ENCODE measurements at regions not wholly inside any gene's neighbourhood (a gene's known extent, or its start where the extent isn't known, plus 50 kb on each side); places are given as distances from the start of the nearest gene placed in this dataset.
"Not testable (repeated sequence)": the region's sequence is repeated elsewhere in the genome, so short reads cannot be mapped to it uniquely, and the experiment has no call there.

DNA sequence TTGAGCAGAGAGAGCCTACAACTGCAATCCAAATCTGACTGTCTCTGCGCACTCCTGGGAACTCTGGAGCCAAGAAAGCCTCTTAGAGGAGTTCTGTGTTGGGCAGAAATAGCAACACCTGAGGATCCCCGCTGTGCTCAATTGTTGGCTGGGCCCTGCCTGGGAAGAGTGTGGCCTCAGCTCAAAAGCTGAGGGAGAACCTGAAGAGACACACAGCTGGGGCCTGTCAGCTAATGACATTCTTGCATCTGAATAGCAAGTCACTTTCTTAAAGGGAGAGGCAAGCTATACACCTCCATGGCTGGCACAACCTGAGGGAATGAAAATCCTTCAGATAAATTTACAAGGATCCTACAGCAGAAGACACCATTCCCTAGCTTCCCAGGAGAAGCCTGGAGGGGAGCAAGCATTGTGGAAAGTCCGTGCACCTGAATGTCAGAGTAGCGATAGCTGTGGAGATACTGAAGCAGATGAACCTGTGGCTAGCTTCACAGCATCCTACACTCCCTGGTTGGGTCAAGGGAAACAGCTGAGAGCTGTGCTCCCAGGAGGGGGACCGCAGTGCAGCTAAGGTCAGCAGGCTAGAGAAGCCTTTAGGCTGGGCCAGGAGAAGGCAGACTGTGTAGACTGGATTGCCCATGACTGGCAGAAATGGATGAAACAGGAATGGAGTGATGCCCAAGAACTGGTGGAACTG, 159.9 kb upstream of the PFN2 start:
- no peak for DNase-seq (ENCODE audit: low read depth in 2 of 2)

DNA sequence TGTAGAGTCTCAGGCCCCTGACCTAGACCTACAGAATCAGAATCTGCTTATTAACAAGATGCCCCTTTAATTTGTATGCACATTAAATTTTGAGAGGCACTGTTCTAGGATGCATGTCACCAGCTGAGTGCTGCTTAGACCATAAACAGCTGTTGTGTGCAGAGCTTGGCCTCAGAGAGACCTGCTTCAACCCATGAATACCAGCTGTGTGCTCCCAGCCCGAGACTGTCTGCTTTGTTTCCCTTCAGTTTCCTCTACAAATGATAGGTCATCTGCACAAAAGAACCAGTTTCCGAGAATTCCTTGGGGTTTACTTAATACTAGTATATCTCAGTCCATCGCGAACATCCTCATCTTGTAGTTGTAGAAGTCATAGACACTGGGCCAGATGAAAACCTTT, 158.5 kb upstream of the PFN2 start:
- DNase-seq (ENCODE audit: low read depth in 2 of 2), result peak in 1 of 2 donors; percentile 11

DNA sequence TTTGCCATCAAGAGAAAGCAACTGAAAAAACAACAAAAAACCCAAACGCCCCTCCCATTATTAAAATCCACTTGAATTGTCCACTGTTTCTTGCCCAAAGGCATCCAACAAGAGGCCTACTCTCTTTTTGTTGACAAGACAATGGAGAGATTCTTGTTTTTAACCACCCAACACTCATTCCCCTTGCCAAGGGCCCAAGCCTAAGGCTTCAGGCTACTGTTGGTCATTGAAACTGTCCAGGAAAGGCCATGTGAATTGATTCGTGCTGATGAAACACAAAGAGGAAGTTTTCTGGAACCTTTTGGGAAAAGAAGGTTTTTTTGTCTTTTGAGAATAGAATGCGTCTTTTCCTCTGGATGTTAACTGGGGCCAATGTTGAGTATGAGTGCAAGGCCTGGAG, 157.4 kb upstream of the PFN2 start:
- DNase-seq (ENCODE audit: low read depth in 2 of 2), result no peak

DNA sequence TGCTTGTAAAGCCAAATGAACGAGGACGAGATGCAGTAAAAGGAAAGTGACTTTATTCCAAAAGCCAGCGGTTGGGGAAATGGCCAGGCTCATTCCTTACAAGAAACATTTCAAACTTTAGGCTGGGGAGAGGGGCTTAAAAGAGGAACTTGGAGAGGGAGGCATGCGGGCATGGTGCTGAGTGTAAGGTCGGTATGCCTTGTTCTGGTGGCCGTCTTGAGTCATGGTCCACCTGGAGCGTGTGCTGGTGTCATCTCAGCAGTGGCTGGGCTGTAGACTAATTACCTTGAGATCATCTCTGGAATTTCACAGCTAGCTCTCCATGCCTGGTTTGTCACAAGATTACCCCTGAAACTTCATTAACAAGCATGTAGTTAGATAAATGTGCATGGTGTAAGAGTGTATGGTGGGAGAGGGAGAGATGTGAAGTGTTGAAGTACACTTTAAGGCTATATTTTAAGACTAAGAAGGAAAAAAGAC, 156.4 kb upstream of the PFN2 start:
- no peak for DNase-seq (ENCODE audit: low read depth in 2 of 2)

DNA sequence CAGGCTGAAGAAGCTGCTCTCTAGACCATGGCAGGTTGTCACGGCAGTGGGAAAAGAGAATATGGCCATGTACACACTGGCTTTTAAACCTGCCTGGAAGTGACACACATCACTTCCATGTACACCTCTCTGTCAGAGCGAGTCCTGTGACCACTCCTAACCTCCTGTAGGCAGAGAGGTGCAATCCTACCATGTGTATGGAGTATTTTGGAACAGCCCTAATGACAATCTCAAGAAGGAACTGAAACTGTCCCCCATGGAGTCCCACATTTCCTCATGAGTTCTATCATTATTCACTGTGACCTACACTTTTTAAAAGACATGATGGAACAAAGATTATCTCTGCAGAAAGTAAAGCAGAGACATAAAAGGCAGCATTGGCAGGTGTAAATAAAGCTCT, 153.4 kb upstream of the PFN2 start:
- DNase-seq (ENCODE audit: low read depth in 2 of 2), result no peak

DNA sequence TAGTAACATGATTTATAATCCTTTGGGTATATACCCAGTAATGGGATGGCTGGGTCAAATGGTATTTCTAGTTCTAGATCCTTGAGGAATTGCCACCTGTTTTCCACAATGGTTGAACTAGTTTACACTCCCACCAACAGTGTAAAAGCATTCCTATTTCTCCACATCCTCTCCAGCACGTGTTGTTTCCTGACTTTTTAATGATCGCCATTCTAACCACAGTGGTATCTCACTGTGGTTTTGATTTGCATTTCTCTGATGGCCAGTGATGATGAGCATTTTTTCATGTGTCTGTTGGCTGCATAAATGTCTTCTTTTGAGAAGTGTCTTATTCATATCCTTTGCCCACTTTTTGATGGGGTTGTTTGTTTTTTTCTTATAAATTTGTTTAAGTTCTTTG, 152.6 kb upstream of the PFN2 start:
- not testable (repeated sequence) for DNase-seq (ENCODE audit: low read depth in 2 of 2)

DNA sequence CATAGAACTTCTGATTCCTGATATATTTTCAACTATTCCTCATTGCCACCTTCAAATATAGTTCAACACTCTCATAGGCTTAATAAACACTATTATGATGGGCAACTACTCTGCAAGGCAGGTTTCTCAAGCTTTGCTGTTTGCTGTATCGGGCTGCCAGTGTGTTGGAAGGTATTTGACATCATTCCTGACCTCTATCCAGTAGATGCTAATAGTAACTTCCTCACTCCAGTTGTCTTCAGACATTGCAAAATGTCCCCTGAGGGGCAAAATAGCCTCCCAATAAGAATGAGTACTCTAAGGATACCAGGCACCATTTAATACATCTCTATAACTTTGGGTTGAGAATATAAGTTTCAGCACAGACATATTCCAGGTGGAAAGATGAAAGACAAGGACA, 147.5 kb upstream of the PFN2 start:
- no peak for DNase-seq (ENCODE audit: low read depth in 2 of 2)

DNA sequence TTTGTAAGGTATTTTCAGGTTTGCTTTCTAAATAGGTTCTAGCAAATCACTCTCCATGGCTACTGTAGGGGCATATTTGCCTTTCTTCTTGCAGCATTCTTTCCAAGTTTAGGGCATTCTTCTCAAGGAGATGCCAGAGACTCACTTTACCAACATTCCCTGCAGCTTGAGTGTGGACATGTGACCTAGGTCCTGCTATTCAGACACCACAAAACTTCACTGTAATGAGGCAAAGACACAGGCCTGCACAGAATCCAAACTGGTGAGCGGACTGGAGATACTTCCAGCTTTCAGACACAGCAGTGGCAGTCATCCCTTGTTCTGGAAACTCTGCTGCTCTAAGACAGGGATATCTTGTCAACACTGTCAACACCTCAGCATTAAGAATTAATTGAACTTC, 146.4 kb upstream of the PFN2 start:
- DNase-seq (ENCODE audit: low read depth in 2 of 2), result no peak

DNA sequence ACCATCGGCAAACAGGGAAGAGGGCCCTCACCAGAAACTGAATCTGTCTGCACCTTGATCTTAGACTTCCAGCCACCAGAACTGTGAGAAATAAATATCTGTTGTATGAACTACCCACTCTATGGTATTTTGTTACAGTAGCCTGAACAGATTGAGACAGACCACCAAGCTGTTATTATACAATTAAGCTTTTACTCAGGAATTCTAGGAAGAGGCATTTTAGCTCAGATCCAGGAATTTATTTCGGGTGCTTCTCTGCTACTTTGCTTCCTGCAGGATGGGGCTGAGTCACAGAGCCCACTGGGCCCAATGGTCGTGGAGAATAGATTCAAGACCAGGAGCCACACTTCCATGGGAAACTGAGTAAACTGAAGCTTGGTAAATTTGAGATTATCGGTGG, 145.5 kb upstream of the PFN2 start:
- DNase-seq (ENCODE audit: low read depth in 2 of 2), result no peak

DNA sequence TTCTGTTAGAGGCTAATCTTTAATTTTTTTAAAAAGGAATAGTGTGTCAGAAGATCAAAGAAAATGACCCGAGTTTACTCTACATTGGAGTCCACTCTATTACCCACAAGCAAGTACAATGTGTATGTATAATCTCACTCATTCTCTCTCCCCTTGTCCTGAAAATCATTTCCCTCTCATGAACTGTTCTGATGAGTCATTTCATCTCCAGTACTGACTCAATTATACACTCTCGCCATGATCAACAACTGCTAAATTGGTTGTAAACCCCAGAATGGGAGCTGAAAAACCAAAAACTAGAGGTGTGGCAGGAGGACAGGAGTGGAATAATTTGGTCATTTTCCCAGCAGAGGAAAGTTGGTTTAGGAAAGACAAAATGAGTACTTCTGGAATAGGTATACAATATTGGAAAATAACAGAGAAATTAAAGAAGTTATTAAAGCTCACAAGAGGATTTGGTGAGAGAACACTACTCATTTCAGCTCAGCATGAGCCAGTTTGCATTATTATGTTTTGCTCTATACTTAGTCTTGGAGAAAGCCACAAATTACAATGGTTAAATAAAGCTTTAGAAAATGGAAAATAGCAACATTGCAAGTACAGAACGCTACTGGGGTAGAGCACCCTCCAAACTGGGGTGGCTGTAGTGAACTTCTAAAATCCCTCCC, 144.3 kb upstream of the PFN2 start:
- DNase-seq (ENCODE audit: low read depth in 2 of 2), result peak in 1 of 2 donors; percentile 51

DNA sequence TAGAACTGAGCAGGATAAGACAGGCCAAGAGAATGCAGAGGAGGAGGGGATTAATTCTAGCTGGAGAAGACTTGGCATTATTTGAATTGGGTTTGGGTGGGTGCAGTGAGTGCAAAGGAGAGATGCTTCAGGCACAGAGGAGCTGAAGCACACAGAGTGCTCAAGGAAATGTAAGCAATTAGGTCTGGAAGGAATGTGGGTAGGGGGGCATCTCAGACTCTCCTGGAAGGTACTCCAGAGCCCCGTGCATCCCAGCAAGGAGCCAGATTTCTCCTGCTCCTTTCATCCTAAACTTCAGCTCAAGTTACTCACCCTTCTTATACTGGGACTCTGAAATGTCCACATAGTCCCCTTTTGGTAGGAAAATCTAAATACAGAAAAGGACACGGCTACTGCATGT, 143.6 kb upstream of the PFN2 start:
- no peak for DNase-seq (ENCODE audit: low read depth in 2 of 2)

DNA sequence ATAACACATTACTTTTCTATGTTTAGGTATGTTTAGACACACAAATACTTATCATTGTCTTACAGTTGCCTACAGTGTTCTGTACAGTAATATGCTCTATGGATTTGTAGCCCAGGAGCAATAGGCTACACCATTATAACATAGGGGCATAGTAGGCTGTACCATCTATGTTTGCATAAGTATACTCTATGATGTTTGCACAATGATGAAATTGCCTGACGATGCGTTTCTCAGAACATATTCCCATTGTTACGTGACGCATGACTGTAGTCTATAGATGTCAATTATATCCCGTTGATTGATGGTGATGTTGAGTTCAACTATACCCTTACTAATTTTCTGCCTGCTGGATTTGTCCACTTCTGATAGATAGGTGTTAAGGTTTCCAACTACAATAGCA, 139.4 kb upstream of the PFN2 start:
- no peak for DNase-seq (ENCODE audit: low read depth in 2 of 2)

DNA sequence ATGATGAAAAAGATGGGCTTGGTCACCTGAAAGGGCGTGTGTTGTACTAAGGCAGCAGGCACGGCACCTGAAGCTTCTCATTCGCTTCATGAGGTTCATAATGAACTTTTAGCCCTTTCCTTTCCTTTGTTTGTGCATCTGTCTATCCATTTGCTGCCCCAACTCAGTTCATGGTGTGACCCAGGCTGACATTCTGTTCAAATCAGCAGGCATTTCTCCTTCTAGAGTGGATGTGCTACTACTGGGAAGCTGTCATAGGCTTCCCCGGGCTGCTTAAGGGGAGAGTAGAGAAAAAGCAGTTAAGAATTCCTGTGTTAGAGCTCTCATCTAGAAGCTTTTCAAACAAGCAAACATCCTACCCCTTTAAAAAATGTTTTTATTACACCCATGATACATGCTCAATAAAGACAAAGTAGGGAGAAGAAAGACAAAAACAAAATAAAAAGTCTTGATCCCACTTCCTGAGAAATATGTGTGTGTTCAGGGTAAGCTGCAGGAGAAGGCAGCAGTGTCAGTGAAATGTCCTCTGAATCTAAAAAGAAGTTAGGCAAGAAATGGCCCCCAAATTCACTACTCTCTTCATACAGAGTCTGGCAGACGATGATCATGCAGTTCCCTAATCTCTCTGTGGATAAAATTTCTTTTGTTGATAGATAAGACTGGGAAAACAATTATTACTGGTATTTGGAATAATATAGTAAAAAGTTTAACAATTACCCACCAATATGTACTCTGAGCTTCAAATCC, 136.9 kb upstream of the PFN2 start:
- no peak for DNase-seq (ENCODE audit: low read depth in 2 of 2)

DNA sequence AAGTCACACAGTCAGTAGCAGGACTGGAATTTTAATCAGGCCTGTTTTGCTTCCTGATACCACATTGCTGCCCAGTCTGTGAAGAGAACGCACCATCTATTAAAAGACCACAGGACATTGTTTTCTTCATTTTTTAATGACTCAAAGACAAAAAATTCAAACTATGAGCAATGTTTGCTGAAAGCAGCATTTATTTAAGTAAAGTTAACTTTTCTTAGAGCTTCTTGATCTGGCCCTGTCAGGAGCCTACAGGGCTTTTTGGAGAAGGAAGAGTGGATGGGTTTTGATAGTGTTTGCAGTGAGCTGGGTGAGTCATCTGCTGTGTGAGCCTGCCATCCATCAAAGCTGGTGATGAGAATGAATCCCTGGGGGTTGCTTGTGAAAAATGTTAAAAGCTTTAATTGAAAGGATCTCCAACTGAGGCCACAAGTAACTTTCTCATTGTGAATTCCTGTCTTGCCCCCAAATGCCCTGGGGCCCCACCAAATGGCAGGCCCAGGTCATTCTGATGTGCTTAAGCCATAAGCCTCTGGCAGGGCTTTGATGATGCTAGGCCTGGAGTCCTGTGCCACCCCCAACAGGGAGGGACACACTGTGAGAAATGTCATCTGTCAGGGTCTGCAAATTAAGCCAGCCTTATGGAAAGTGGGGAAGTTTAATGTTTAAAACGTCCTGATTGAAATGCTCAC, 136.2 kb upstream of the PFN2 start:
- DNase-seq (ENCODE audit: low read depth in 2 of 2), result peak in 1 of 2 donors; percentile 61

DNA sequence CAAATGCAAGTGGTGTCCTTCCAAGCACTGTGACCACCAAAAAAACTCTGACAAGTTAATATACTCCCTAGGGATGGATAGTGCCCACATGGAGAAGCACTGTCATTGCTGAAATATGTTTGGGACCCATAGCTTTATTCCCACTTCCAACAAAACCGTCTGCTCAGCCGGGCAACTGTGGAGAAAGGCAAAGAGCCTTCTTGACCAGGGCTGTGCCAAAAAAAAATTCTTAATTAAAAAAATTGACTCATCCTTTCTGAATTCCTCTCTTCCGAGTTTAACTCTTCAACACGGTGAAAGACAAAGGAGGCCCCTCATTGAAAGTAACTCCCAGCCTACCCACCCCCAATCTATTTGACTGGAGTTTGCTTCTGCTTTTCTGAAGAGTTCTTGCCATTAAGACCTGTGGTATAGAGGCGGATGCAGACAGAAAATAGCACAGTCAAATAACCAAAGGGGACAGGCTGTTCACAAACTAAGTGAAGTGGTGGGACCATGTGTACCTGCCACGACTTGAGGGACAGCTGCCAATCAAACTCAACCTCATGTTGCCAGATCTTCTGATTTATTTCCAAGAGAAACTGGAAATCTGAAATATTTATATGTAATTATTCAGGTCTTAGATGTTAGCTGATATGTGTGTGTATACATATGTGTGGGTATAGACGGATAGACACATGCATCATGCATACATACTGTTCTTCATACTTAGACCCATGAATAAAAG, 135.4 kb upstream of the PFN2 start:
- DNase-seq (ENCODE audit: low read depth in 2 of 2), result no peak

DNA sequence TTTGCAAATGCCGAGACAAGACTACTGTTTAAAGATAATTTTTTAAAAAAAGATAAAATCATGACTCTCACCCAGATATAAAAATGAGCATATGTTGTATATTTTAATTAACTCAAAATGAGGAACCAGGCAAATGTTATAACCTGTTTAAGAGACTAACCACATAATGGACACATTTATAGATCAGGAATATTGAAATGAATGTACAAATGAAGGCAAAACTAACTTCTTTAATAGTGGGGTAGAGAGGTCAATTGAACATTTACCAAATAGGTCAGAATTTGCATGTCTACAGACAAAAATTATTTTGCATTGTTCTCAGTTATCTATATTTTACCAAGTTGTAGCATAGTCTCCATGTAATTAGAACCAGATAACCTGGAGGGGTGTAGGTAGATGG, 134.3 kb upstream of the PFN2 start:
- no peak for DNase-seq (ENCODE audit: low read depth in 2 of 2)

DNA sequence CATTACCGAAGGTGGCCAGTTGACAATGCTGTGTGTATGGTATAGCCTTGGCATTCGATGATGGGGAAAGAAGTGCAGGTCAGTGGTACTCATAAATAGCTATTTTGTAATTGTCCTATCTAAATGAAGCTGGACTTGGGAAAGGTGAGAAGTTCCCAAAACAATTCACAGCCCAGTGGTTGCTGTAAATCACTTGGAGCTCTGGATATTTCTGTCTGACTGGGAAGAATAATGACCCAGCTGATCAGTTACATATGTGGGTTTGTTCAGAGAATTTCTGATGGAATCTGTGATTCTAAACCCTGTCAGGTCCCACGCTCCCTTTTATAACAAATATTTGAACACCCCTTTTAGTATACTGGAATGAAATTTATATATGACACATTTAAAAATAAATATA, 133.9 kb upstream of the PFN2 start:
- DNase-seq (ENCODE audit: low read depth in 2 of 2), result no peak

DNA sequence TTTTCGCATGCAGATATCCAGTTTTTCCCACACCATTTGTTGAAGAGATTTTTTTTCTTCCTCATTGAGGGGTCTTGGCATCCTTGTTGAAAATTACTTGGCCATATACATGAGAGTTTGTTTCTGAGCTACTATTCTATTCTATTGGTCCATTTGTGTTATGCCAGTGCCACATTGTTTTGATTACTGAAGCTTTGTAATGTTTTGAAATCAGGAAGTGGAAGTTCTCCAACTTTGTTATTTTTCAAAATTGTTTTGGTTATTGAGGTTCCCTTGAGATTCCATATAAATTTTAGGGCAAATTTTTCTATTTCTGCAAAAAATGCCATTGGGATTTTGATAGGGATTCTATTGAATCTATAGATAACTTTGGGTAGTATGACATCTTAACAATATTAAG, 130.3 kb upstream of the PFN2 start:
- DNase-seq (ENCODE audit: low read depth in 2 of 2), result no peak

DNA sequence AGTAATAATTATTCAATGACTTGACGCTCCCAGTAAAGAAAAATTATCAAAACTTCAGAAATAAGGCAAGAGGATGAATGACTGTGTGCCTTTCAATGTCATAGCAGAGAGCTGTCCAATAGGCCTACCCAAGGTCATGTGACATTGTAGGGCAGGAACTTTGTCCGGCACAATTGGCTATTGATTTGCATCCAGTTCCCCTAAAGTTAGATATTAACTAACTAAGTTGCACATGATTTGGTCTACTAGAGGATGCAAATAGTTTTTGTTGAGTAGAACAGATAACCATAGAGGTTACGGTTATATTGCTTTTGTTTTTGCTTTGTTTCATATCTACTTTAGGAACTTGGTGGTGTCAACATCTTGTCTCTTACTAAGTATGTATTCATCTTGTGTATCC, 127.9 kb upstream of the PFN2 start:
- no peak for DNase-seq (ENCODE audit: low read depth in 2 of 2)

DNA sequence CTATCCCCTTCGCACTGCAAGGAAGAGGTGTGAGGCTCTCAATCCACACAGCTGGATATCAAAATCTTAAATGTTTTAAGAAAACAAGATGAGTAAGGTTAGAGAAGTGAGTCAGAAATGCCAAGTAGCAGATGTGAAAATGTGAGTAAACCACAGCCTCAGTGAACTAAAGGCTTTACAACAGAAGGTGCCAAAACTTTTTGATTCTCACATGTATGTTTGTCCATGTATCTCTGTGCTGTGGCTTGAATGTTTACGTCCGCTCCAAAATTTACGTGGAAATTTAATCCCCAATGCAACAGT, 126.8 kb upstream of the PFN2 start:
- DNase-seq (ENCODE audit: low read depth in 2 of 2), result peak in 1 of 2 donors; percentile 32

DNA sequence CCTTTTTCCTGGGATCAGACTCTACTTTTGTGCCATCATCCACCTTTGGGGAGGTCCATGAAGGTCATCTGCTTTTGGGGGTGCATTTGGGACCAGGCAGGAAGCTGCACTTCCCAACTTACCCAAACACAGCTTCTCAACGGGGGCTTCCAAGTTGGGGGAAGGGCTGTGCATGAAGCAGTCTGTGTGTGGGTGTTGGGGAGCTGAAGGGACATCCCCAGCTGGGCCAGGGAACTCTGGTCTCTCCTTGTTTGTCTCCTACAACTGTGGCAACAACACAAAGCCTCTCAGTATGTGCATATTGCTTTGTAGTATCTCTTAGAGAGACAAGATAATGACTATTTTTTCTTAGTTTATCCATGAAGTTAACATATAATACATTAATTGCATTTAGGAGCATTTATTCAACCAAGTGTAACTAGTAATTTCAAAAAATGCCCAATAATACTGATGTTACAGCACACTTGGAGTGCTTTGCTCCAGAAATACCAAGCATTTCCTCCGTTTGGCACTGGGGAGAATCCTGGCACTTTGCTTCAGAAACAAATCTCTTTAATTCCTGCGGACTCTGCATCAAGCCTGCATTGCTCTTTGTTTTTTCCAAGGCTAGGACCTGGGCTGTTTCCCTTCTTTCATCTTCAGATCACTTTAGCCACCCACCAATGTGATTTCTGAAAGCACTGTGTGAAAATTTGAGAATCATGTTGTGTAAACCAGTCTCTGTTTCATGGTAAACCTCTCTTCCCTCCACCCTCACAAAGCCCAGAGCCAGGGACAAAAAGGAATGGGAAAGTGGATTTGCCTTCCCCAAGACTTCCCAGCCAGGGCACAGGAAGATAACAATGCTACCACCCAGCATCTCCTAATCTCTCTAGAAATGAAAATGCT, 126.2 kb upstream of the PFN2 start:
- DNase-seq (ENCODE audit: low read depth in 2 of 2), result no peak
